ENCODE measurements at regions not wholly inside any gene's neighbourhood (a gene's known extent, or its start where the extent isn't known, plus 50 kb on each side); places are given as distances from the start of the nearest gene placed in this dataset.

GRCh38 chr22:22036588-22036987 is 54.0 kb upstream of the TOP3B start:
- Histone ChIP-seq H2AFZ (ENCODE audit: low read depth, low read length, poor library complexity, severe bottlenecking) (no peak overlapping the region), H3K9me2 (ENCODE audit: insufficient read depth) (no peaks in the 10 kb centered on the region), H3K4me1 (ENCODE audit: control insufficient read depth in 1 of 2, insufficient read depth in 2 of 2, low read length in 2 of 2) (no peaks in the 10 kb centered on the region), H3K36me3 (ENCODE audit: control insufficient read depth in 1 of 2, insufficient read depth in 2 of 2, low read length in 2 of 2) (no peaks in the 10 kb centered on the region), H3K9me3 (ENCODE audit: control insufficient read depth in 1 of 2, insufficient read depth in 1 of 2, low read depth in 1 of 2, low read length in 2 of 2) (no peaks in the 10 kb centered on the region), H3K27me3 (ENCODE audit: insufficient read depth, low read length) (no peaks in the 10 kb centered on the region), H3K4me3 (replicated peaks in 1 of 2; ENCODE audit: low read depth in 1 of 2, low read length in 2 of 2) (no peak overlapping the region), H3K9ac (ENCODE audit: low read length) (no peak overlapping the region), H3K27ac (ENCODE audit: low read depth, low read length) (no peak overlapping the region), H3K79me2 (ENCODE audit: insufficient read depth, low read length) (no peaks in the 10 kb centered on the region), H4K20me1 (ENCODE audit: insufficient read depth) (no peaks in the 10 kb centered on the region), H3K4me2 (ENCODE audit: low read length) (no peak overlapping the region)
- TF ChIP-seq, protein P1, sequence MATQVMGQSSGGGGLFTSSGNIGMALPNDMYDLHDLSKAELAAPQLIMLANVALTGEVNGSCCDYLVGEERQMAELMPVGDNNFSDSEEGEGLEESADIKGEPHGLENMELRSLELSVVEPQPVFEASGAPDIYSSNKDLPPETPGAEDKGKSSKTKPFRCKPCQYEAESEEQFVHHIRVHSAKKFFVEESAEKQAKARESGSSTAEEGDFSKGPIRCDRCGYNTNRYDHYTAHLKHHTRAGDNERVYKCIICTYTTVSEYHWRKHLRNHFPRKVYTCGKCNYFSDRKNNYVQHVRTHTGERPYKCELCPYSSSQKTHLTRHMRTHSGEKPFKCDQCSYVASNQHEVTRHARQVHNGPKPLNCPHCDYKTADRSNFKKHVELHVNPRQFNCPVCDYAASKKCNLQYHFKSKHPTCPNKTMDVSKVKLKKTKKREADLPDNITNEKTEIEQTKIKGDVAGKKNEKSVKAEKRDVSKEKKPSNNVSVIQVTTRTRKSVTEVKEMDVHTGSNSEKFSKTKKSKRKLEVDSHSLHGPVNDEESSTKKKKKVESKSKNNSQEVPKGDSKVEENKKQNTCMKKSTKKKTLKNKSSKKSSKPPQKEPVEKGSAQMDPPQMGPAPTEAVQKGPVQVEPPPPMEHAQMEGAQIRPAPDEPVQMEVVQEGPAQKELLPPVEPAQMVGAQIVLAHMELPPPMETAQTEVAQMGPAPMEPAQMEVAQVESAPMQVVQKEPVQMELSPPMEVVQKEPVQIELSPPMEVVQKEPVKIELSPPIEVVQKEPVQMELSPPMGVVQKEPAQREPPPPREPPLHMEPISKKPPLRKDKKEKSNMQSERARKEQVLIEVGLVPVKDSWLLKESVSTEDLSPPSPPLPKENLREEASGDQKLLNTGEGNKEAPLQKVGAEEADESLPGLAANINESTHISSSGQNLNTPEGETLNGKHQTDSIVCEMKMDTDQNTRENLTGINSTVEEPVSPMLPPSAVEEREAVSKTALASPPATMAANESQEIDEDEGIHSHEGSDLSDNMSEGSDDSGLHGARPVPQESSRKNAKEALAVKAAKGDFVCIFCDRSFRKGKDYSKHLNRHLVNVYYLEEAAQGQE (IDR thresholded peaks at IDR 0.05; ENCODE audit: low read depth): no peak
- TF ChIP-seq YY1 (IDR thresholded peaks at IDR 0.05; ENCODE audit: extremely low read depth, insufficient replicate concordance, low read depth, low read length) (no peak), JUND (IDR thresholded peaks at IDR 0.05) (no peak), CEBPB (IDR thresholded peaks at IDR 0.05; ENCODE audit: low read depth) (no peak), ZNF274 (IDR thresholded peaks at IDR 0.05; ENCODE audit: low read depth, low read length) (no peak), ZFX (IDR thresholded peaks at IDR 0.05) (no peak), SRF (IDR thresholded peaks at IDR 0.05; ENCODE audit: low read depth) (no peak), EZH2phosphoT487 (IDR thresholded peaks at IDR 0.05; ENCODE audit: borderline replicate concordance) (no peak), EZH2 (IDR thresholded peaks at IDR 0.05) (no peak), RAD21 (IDR thresholded peaks at IDR 0.05; ENCODE audit: low read depth) (no peak), FOSL1 (IDR thresholded peaks at IDR 0.05; ENCODE audit: low read depth) (no peak), ATF3 (IDR thresholded peaks at IDR 0.05) (no peak)
- RAD21 ChIA-PET (ENCODE audit: low non-redundant PET in 1 of 2, low total read pairs in 2 of 2, uncharacterized antibody in 2 of 2, unreplicated experiment in 2 of 2): no interaction called here
- intact Hi-C loops (cut with micrococcal nuclease): no loop called here
- no peak for ATAC-seq
- POLR2A ChIA-PET: no interaction called here
- CTCF ChIA-PET: no interaction called here
- no TSS peak for BruUV-seq (replicated peaks)
- DNase-seq (ENCODE audit: low read depth, low spot score): no peak
